Keratinocyte (primary cell): ENCODE measurements at regions not wholly inside any gene's neighbourhood (a gene's known extent, or its start where the extent isn't known, plus 50 kb on each side); places are given as distances from the start of the nearest gene placed in this dataset.

Experiments used
- CTCF ChIP-seq, 3 experiments: IDR thresholded peaks in 1 of 3; conservative IDR thresholded peaks in 1 of 3; optimal IDR thresholded peaks in 1 of 3; 2 replicates in 2 of 3; 3 replicates in 1 of 3; pipeline versions ENCODE3 to v1.5.1; 2011; ENCODE audit warnings: low read length in 3 of 3, mild to moderate bottlenecking in 3 of 3, moderate library complexity in 2 of 3, control low read depth in 1 of 3, inconsistent platforms in 1 of 3; ENCODE audit not compliant: insufficient read depth in 2 of 3; ENCODE audit errors: extremely low read depth in 1 of 3
- EZH2 ChIP-seq: IDR thresholded peaks from one replicate; pipeline ENCODE4 v1.6.1; 2012; ENCODE audit warnings: inconsistent platforms, mild to moderate bottlenecking, low read length, moderate library complexity

- TF ChIP-seq CTCF (optimal IDR thresholded peaks at IDR 0.05 in 1 of 3, IDR thresholded peaks at IDR 0.05 in 1 of 3, conservative IDR thresholded peaks at IDR 0.05 in 1 of 3; ENCODE audit: extremely low read depth in 1 of 3, insufficient read depth in 2 of 3, low read length in 3 of 3) (no peak), EZH2 (no peak)
Measured at GRCh38 chr4:137065311-137065710, 467.0 kb downstream of the PCDH18 start.
